ENCODE measurements at regions not wholly inside any gene's neighbourhood (a gene's known extent, or its start where the extent isn't known, plus 50 kb on each side); places are given as distances from the start of the nearest gene placed in this dataset.

- no peaks in the 10 kb centered on the region for H3K4me1 ChIP-seq (ENCODE audit: control insufficient read depth, insufficient read depth, low read length)
- H3K4me2 ChIP-seq (ENCODE audit: low read length): no peak overlapping the region
- no peak overlapping the region for H3K4me3 ChIP-seq (ENCODE audit: low read length)
- H3K9me3 ChIP-seq (replicated peaks; ENCODE audit: low read length): no peaks in the 10 kb centered on the region
- H3K36me3 ChIP-seq (ENCODE audit: insufficient read depth, low read length): no peaks in the 10 kb centered on the region
- H3K27me3 ChIP-seq (ENCODE audit: control insufficient read depth, insufficient read depth, low read length): no peaks in the 10 kb centered on the region
- no peak overlapping the region for H3K9ac ChIP-seq (ENCODE audit: low read depth, low read length)
Observed at GRCh38 chr4:14496969-14497368, 505.3 kb upstream of the CPEB2 start.

GRCh38 chr4:14504162-14504561 lies 498.1 kb upstream of the CPEB2 start:
- Histone ChIP-seq H3K9ac (ENCODE audit: low read depth, low read length) (no peak overlapping the region), H3K9me3 (replicated peaks; ENCODE audit: low read length) (no peaks in the 10 kb centered on the region), H3K27me3 (ENCODE audit: control insufficient read depth, insufficient read depth, low read length) (no peaks in the 10 kb centered on the region), H3K4me2 (ENCODE audit: low read length) (no peak overlapping the region), H3K36me3 (ENCODE audit: insufficient read depth, low read length) (no peaks in the 10 kb centered on the region), H3K4me3 (ENCODE audit: low read length) (no peak overlapping the region), H3K4me1 (ENCODE audit: control insufficient read depth, insufficient read depth, low read length) (no peaks in the 10 kb centered on the region)

- Histone ChIP-seq H3K27me3 (ENCODE audit: control insufficient read depth, insufficient read depth, low read length) (no peaks in the 10 kb centered on the region), H3K36me3 (ENCODE audit: insufficient read depth, low read length) (no peaks in the 10 kb centered on the region), H3K9ac (ENCODE audit: low read depth, low read length) (no peak overlapping the region), H3K4me2 (ENCODE audit: low read length) (no peak overlapping the region), H3K9me3 (replicated peaks; ENCODE audit: low read length) (no peaks in the 10 kb centered on the region), H3K4me1 (ENCODE audit: control insufficient read depth, insufficient read depth, low read length) (no peaks in the 10 kb centered on the region), H3K4me3 (ENCODE audit: low read length) (no peak overlapping the region)
Observed at GRCh38 chr4:14513471-14513870, 488.8 kb upstream of the CPEB2 start.

- H3K9ac ChIP-seq (ENCODE audit: low read depth, low read length): no peak overlapping the region
- no peaks in the 10 kb centered on the region for H3K9me3 ChIP-seq (replicated peaks; ENCODE audit: low read length)
- H3K4me1 ChIP-seq (ENCODE audit: control insufficient read depth, insufficient read depth, low read length): no peaks in the 10 kb centered on the region
- no peaks in the 10 kb centered on the region for H3K36me3 ChIP-seq (ENCODE audit: insufficient read depth, low read length)
- no peak overlapping the region for H3K4me2 ChIP-seq (ENCODE audit: low read length)
- H3K27me3 ChIP-seq (ENCODE audit: control insufficient read depth, insufficient read depth, low read length): no peaks in the 10 kb centered on the region
- no peak overlapping the region for H3K4me3 ChIP-seq (ENCODE audit: low read length)
Observed at GRCh38 chr4:14515556-14515955, 486.7 kb upstream of the CPEB2 start.

- Histone ChIP-seq H3K36me3 (ENCODE audit: insufficient read depth, low read length) (no peaks in the 10 kb centered on the region), H3K4me2 (ENCODE audit: low read length) (no peak overlapping the region), H3K27me3 (ENCODE audit: control insufficient read depth, insufficient read depth, low read length) (no peaks in the 10 kb centered on the region), H3K4me1 (ENCODE audit: control insufficient read depth, insufficient read depth, low read length) (no peaks in the 10 kb centered on the region), H3K9me3 (replicated peaks; ENCODE audit: low read length) (no peaks in the 10 kb centered on the region), H3K9ac (ENCODE audit: low read depth, low read length) (no peak overlapping the region), H3K4me3 (ENCODE audit: low read length) (no peak overlapping the region)
Observed at GRCh38 chr4:14518136-14518535, 484.1 kb upstream of the CPEB2 start.

GRCh38 chr4:14520171-14520570 lies 482.1 kb upstream of the CPEB2 start:
- Histone ChIP-seq H3K9me3 (replicated peaks; ENCODE audit: low read length) (no peaks in the 10 kb centered on the region), H3K4me3 (ENCODE audit: low read length) (no peak overlapping the region), H3K4me2 (ENCODE audit: low read length) (no peak overlapping the region), H3K27me3 (ENCODE audit: control insufficient read depth, insufficient read depth, low read length) (no peaks in the 10 kb centered on the region), H3K9ac (ENCODE audit: low read depth, low read length) (no peak overlapping the region), H3K4me1 (ENCODE audit: control insufficient read depth, insufficient read depth, low read length) (no peaks in the 10 kb centered on the region), H3K36me3 (ENCODE audit: insufficient read depth, low read length) (no peaks in the 10 kb centered on the region)

- Histone ChIP-seq H3K9ac (ENCODE audit: low read depth, low read length) (no peak overlapping the region), H3K4me2 (ENCODE audit: low read length) (no peak overlapping the region), H3K36me3 (ENCODE audit: insufficient read depth, low read length) (no peaks in the 10 kb centered on the region), H3K27me3 (ENCODE audit: control insufficient read depth, insufficient read depth, low read length) (no peaks in the 10 kb centered on the region), H3K4me3 (ENCODE audit: low read length) (no peak overlapping the region), H3K9me3 (replicated peaks; ENCODE audit: low read length) (no peaks in the 10 kb centered on the region), H3K4me1 (ENCODE audit: control insufficient read depth, insufficient read depth, low read length) (no peaks in the 10 kb centered on the region)
Observed at GRCh38 chr4:14524276-14524675, 478.0 kb upstream of the CPEB2 start.

- H3K36me3 ChIP-seq (ENCODE audit: insufficient read depth, low read length): no peaks in the 10 kb centered on the region
- no peaks in the 10 kb centered on the region for H3K4me1 ChIP-seq (ENCODE audit: control insufficient read depth, insufficient read depth, low read length)
- H3K4me3 ChIP-seq (ENCODE audit: low read length): no peak overlapping the region
- H3K4me2 ChIP-seq (ENCODE audit: low read length): no peak overlapping the region
- no peaks in the 10 kb centered on the region for H3K9me3 ChIP-seq (replicated peaks; ENCODE audit: low read length)
- no peak overlapping the region for H3K9ac ChIP-seq (ENCODE audit: low read depth, low read length)
- H3K27me3 ChIP-seq (ENCODE audit: control insufficient read depth, insufficient read depth, low read length): no peaks in the 10 kb centered on the region
Observed at GRCh38 chr4:14528918-14529317, 473.4 kb upstream of the CPEB2 start.

GRCh38 chr4:14529653-14530052 lies 472.6 kb upstream of the CPEB2 start:
- no peaks in the 10 kb centered on the region for H3K27me3 ChIP-seq (ENCODE audit: control insufficient read depth, insufficient read depth, low read length)
- H3K4me2 ChIP-seq (ENCODE audit: low read length): no peak overlapping the region
- no peak overlapping the region for H3K9ac ChIP-seq (ENCODE audit: low read depth, low read length)
- H3K4me1 ChIP-seq (ENCODE audit: control insufficient read depth, insufficient read depth, low read length): no peaks in the 10 kb centered on the region
- no peak overlapping the region for H3K4me3 ChIP-seq (ENCODE audit: low read length)
- no peaks in the 10 kb centered on the region for H3K9me3 ChIP-seq (replicated peaks; ENCODE audit: low read length)
- no peaks in the 10 kb centered on the region for H3K36me3 ChIP-seq (ENCODE audit: insufficient read depth, low read length)

- Histone ChIP-seq H3K36me3 (ENCODE audit: insufficient read depth, low read length) (no peaks in the 10 kb centered on the region), H3K4me3 (ENCODE audit: low read length) (no peak overlapping the region), H3K4me1 (ENCODE audit: control insufficient read depth, insufficient read depth, low read length) (no peaks in the 10 kb centered on the region)
Observed at GRCh38 chr4:14532436-14532835, 469.8 kb upstream of the CPEB2 start.

GRCh38 chr4:14539246-14539645 lies 463.0 kb upstream of the CPEB2 start:
- H3K27me3 ChIP-seq (ENCODE audit: control insufficient read depth, insufficient read depth, low read length): no peaks in the 10 kb centered on the region

More at GRCh38 chr4:14532436-14532835, 469.8 kb upstream of the CPEB2 start:
- H3K4me2 ChIP-seq (ENCODE audit: low read length): no peak overlapping the region
- H3K9ac ChIP-seq (ENCODE audit: low read depth, low read length): no peak overlapping the region
- no peaks in the 10 kb centered on the region for H3K9me3 ChIP-seq (replicated peaks; ENCODE audit: low read length)
- no peaks in the 10 kb centered on the region for H3K27me3 ChIP-seq (ENCODE audit: control insufficient read depth, insufficient read depth, low read length)

GRCh38 chr4:14545163-14545562 lies 457.1 kb upstream of the CPEB2 start:
- Histone ChIP-seq H3K4me2 (ENCODE audit: low read length) (no peak overlapping the region), H3K4me3 (ENCODE audit: low read length) (no peak overlapping the region), H3K9ac (ENCODE audit: low read depth, low read length) (no peak overlapping the region), H3K4me1 (ENCODE audit: control insufficient read depth, insufficient read depth, low read length) (no peaks in the 10 kb centered on the region), H3K9me3 (replicated peaks; ENCODE audit: low read length) (no peaks in the 10 kb centered on the region), H3K36me3 (ENCODE audit: insufficient read depth, low read length) (no peaks in the 10 kb centered on the region), H3K27me3 (ENCODE audit: control insufficient read depth, insufficient read depth, low read length) (no peaks in the 10 kb centered on the region)

More at GRCh38 chr4:14539246-14539645, 463.0 kb upstream of the CPEB2 start:
- no peak overlapping the region for H3K9ac ChIP-seq (ENCODE audit: low read depth, low read length)
- H3K4me3 ChIP-seq (ENCODE audit: low read length): no peak overlapping the region
- H3K4me1 ChIP-seq (ENCODE audit: control insufficient read depth, insufficient read depth, low read length): no peaks in the 10 kb centered on the region
- H3K9me3 ChIP-seq (replicated peaks; ENCODE audit: low read length): no peaks in the 10 kb centered on the region
- H3K4me2 ChIP-seq (ENCODE audit: low read length): no peak overlapping the region
- H3K36me3 ChIP-seq (ENCODE audit: insufficient read depth, low read length): no peaks in the 10 kb centered on the region
